Activated T-helper 2 cell treated with anti-CD3 and anti-CD28 coated beads, Interferon-gamma antibody, Interleukin-2, Interleukin-4, amounts not matched to agents 10 μg/mL and 5 μg/mL and 100 μg/mL, durations not matched to agents 14 hours and 24 hours and 36 hours (primary cell): ENCODE measurements at regions not wholly inside any gene's neighbourhood (a gene's known extent, or its start where the extent isn't known, plus 50 kb on each side); places are given as distances from the start of the nearest gene placed in this dataset.

ENCODE experiments used
- DNase-seq: peaks from one replicate; pipeline ENCODE4 v3.0.0; 2021; ENCODE audit warnings: low spot score
- H3K27ac Mint-ChIP-seq: one replicate; pipeline ENCODE4 v1.8.0; 2021; ENCODE audit warnings: mixed read lengths
- H3K27me3 Mint-ChIP-seq: one replicate; pipeline ENCODE4 v1.8.0; 2021; ENCODE audit warnings: low read depth, mixed read lengths
- H3K36me3 Mint-ChIP-seq: one replicate; pipeline ENCODE4 v1.8.0; 2021; ENCODE audit warnings: low read depth, mixed read lengths
- H3K4me1 Mint-ChIP-seq: one replicate; pipeline ENCODE4 v1.8.0; 2021; ENCODE audit warnings: low read depth, mixed read lengths
- H3K4me3 Mint-ChIP-seq: one replicate; pipeline ENCODE4 v1.8.0; 2021; ENCODE audit warnings: low read depth, mild to moderate bottlenecking, moderate library complexity, mixed read lengths
- H3K9me3 Mint-ChIP-seq: one replicate; pipeline ENCODE4 v1.8.0; 2021; ENCODE audit warnings: mixed read lengths
- intact Hi-C: fragments of 100-400 bp; cut with micrococcal nuclease; formaldehyde crosslinking; loops from one replicate; pipeline ENCODE4 v1.15.1; 2023

GRCh38 chr10:85188770-85189484, 860.5 kb downstream of the CCSER2 start:
- H3K27me3 Mint-ChIP-seq, result no peaks in the 10 kb centered on the region

DNA sequence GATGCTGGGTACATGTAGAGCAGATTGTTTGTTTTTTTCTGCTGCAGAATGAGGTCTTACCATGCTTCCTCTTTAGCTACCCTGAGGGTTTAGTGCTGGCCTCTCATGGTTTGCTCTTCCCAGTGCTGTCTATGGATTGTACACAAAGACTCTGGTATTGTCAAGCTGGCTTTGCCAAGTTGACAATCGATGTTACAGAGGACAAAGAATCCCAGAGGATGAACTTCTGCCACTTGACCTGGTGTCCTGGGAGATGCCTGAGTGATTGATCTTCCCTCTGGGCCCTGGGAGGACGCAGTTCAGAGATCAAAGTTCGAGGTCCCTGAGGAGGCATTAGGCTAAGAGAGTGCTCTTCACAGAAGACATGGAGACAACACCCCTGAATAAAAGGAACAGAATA, 865.4 kb downstream of the CCSER2 start:
- Mint-ChIP-seq H3K9me3 (no peaks in the 10 kb centered on the region), H3K36me3 (no peaks in the 10 kb centered on the region), H3K27ac (no peak overlapping the region), H3K27me3 (no peaks in the 10 kb centered on the region), H3K4me1 (no peaks in the 10 kb centered on the region), H3K4me3 (no peak overlapping the region)
- no peak for DNase-seq
- intact Hi-C loops, result no loop called here

More at GRCh38 chr10:85188770-85189484, 860.5 kb downstream of the CCSER2 start:
- no peak overlapping the region for H3K4me3 Mint-ChIP-seq
- no peaks in the 10 kb centered on the region for H3K4me1 Mint-ChIP-seq
- peaks cover 3% of the 10 kb centered on the region for H3K9me3 Mint-ChIP-seq
- no peaks in the 10 kb centered on the region for H3K36me3 Mint-ChIP-seq
- H3K27ac Mint-ChIP-seq, result no peak overlapping the region
- DNase-seq, result no peak
- intact Hi-C loops, result no loop called here

DNA sequence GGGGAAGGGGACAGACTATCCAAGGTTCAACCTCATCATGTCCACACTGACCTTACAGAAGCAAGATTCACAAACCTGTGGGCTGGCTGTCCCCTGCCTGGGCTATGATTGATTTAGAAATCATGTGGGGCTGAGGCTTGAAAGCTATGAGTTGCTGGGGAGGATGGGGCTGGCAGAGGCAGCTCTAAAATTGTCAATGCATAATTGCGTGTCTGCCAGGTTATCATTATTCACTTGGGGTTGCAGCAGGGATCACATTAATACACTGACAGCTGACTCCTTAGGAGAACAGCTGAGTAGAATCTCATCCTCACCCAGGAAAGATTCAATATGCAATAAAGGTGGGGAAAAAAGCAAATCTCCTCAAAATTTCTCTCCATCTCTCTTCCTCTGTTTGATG, 866.3 kb downstream of the CCSER2 start:
- Mint-ChIP-seq H3K27me3 (no peaks in the 10 kb centered on the region), H3K9me3 (no peaks in the 10 kb centered on the region), H3K4me1 (no peaks in the 10 kb centered on the region), H3K36me3 (no peaks in the 10 kb centered on the region), H3K27ac (no peak overlapping the region), H3K4me3 (no peak overlapping the region)
- DNase-seq, result no peak
- intact Hi-C loops, result no loop called here

DNA sequence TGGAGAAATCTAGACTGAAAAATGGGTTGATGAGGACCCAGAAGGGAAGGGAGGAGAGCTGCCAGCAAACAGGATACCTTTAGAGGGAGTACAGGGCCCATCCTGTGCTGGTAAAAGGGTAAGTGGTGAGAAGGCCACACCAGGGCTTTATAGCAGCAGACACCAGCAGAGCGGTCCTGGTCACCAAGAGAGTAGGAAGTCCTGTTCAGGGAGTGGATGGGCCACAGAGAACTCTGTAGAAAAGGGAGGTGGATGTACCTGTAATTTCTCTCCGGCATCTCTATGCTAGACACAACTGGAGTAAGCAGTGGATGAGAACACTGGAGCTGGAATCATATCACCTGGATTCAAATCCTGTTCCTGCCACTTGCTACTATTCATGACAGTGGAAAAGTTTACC, 867.2 kb downstream of the CCSER2 start:
- Mint-ChIP-seq H3K9me3 (no peaks in the 10 kb centered on the region), H3K4me1 (no peaks in the 10 kb centered on the region), H3K27ac (no peak overlapping the region), H3K27me3 (no peaks in the 10 kb centered on the region), H3K4me3 (no peak overlapping the region), H3K36me3 (no peaks in the 10 kb centered on the region)
- no peak for DNase-seq
- intact Hi-C loops, result no loop called here

DNA sequence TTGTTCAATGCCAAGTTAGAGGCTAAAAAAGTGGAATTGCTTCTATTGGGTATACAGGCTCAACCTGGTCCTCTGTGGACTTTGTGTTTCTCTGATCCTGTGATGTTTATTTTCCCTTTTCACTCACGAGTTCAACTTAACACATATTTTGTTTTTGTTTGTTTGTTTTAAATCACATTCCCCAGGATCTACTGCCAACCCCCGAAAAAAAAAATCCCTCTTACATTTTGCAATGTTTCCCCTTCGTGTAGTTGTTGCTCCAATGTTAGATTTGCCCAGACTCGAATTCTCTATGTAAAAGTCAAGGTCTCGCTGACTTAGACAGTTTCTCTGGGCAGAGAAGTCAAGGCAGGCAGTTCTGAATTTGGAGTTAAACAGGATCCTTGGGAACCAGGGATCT, 876.4 kb downstream of the CCSER2 start:
- no peak overlapping the region for H3K4me3 Mint-ChIP-seq
- intact Hi-C loops, result no loop called here
- no peak overlapping the region for H3K27ac Mint-ChIP-seq
- H3K9me3 Mint-ChIP-seq, result no peaks in the 10 kb centered on the region
- no peak for DNase-seq
- H3K4me1 Mint-ChIP-seq, result no peaks in the 10 kb centered on the region
- H3K36me3 Mint-ChIP-seq, result no peaks in the 10 kb centered on the region
- no peaks in the 10 kb centered on the region for H3K27me3 Mint-ChIP-seq

GRCh38 chr10:85212526-85212925, 884.1 kb downstream of the CCSER2 start:
- H3K9me3 Mint-ChIP-seq, result no peaks in the 10 kb centered on the region
- intact Hi-C loops, result no loop called here
- no peak overlapping the region for H3K27ac Mint-ChIP-seq
- no peak for DNase-seq
- H3K27me3 Mint-ChIP-seq, result no peaks in the 10 kb centered on the region
- no peaks in the 10 kb centered on the region for H3K36me3 Mint-ChIP-seq
- H3K4me1 Mint-ChIP-seq, result no peaks in the 10 kb centered on the region
- no peak overlapping the region for H3K4me3 Mint-ChIP-seq

- Mint-ChIP-seq H3K4me1 (no peaks in the 10 kb centered on the region), H3K9me3 (no peaks in the 10 kb centered on the region), H3K27ac (no peak overlapping the region), H3K4me3 (no peak overlapping the region), H3K27me3 (no peaks in the 10 kb centered on the region), H3K36me3 (no peaks in the 10 kb centered on the region)
- intact Hi-C loops, result no loop called here
- DNase-seq, result no peak
Measured at GRCh38 chr10:85213493-85213892, 885.1 kb downstream of the CCSER2 start.

- no peaks in the 10 kb centered on the region for H3K27me3 Mint-ChIP-seq
- intact Hi-C loops, result no loop called here
Measured at GRCh38 chr10:85222300-85222699, 893.9 kb downstream of the CCSER2 start.

DNA sequence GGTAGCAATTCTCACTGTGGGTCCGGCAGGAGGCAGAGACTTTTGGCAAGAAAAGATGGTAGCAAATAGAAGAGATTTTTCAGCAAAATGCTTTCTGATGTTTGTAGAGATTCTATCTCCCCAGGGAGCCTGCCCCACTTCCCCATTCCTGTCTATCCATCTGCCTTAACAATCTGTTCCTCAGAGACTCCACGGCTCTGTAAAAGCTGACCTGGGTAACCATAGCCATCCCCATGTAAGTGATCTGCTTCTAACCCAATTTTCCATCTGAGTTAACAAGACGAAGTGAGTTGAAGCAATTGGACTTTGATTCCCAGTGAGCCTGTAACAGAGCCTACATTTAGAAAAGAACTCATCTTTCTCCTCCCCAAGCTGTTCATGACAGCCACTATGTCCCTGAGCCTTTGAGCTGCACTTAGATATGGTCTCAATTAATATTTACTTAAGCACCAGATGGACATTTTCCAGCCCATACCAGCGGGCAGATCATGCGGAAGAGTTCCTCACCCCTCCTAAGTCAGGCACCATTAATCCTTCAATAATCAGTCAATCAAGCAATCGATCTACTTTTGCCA, 896.1 kb downstream of the CCSER2 start:
- Mint-ChIP-seq H3K9me3 (no peaks in the 10 kb centered on the region), H3K27ac (no peak overlapping the region), H3K4me3 (no peak overlapping the region), H3K4me1 (no peaks in the 10 kb centered on the region), H3K27me3 (no peaks in the 10 kb centered on the region), H3K36me3 (no peaks in the 10 kb centered on the region)
- intact Hi-C loops, result no loop called here
- DNase-seq, result no peak

More at GRCh38 chr10:85222300-85222699, 893.9 kb downstream of the CCSER2 start:
- no peaks in the 10 kb centered on the region for H3K4me1 Mint-ChIP-seq
- DNase-seq, result no peak
- H3K36me3 Mint-ChIP-seq, result no peaks in the 10 kb centered on the region
- no peak overlapping the region for H3K4me3 Mint-ChIP-seq
- no peaks in the 10 kb centered on the region for H3K9me3 Mint-ChIP-seq
- H3K27ac Mint-ChIP-seq, result no peak overlapping the region

DNA sequence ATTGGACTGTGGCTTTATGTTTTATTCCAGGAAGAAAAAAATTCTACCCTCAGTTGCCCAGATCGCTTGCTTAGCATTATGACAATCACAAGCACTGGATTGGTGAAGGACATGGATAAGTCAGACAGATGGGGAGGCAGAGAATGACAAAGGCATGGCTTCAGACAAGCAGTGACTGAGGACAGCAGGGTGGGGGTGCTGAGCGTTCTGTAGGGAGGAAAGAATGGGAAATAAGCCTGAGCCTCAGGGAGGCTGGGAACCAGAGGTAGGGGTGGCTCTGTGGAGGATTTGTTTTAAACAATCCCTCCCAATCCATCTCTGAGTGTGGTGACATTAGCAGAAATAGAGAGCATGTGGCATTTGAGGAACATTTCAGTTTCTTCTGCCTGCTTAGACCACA, 896.9 kb downstream of the CCSER2 start:
- Mint-ChIP-seq H3K27me3 (no peaks in the 10 kb centered on the region), H3K4me1 (no peaks in the 10 kb centered on the region), H3K9me3 (no peaks in the 10 kb centered on the region), H3K36me3 (no peaks in the 10 kb centered on the region), H3K4me3 (no peak overlapping the region), H3K27ac (no peak overlapping the region)
- intact Hi-C loops, result no loop called here
- DNase-seq, result no peak

- no peak overlapping the region for H3K27ac Mint-ChIP-seq
- intact Hi-C loops, result no loop called here
Measured at GRCh38 chr10:85226596-85226995, 898.2 kb downstream of the CCSER2 start.

DNA sequence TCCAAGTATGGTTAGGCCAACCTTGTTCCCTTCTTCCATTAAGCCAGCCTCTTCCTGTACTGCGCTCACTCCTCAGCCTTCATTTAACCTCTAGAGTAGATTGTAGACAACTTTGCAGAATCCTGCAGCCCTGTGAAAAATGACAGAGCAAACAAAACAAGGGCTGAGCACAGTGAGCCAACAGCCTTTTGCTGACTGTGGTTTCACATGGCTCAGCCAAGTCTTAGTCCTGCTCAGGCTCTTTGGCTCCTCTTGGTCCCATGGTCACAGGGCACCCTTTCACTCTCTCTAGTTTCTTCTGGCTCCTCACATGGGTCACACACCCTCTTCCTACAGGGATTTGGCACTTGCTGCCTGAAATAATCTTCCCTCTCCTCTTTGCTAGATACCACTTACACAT, 900.3 kb downstream of the CCSER2 start:
- Mint-ChIP-seq H3K4me1 (no peaks in the 10 kb centered on the region), H3K9me3 (no peaks in the 10 kb centered on the region), H3K27ac (no peak overlapping the region), H3K4me3 (no peak overlapping the region), H3K27me3 (no peaks in the 10 kb centered on the region), H3K36me3 (no peaks in the 10 kb centered on the region)
- DNase-seq, result no peak
- intact Hi-C loops, result no loop called here

More at GRCh38 chr10:85226596-85226995, 898.2 kb downstream of the CCSER2 start:
- DNase-seq, result no peak
- Mint-ChIP-seq H3K4me1 (no peaks in the 10 kb centered on the region), H3K36me3 (no peaks in the 10 kb centered on the region), H3K27me3 (no peaks in the 10 kb centered on the region), H3K4me3 (no peak overlapping the region), H3K9me3 (no peaks in the 10 kb centered on the region)

DNA sequence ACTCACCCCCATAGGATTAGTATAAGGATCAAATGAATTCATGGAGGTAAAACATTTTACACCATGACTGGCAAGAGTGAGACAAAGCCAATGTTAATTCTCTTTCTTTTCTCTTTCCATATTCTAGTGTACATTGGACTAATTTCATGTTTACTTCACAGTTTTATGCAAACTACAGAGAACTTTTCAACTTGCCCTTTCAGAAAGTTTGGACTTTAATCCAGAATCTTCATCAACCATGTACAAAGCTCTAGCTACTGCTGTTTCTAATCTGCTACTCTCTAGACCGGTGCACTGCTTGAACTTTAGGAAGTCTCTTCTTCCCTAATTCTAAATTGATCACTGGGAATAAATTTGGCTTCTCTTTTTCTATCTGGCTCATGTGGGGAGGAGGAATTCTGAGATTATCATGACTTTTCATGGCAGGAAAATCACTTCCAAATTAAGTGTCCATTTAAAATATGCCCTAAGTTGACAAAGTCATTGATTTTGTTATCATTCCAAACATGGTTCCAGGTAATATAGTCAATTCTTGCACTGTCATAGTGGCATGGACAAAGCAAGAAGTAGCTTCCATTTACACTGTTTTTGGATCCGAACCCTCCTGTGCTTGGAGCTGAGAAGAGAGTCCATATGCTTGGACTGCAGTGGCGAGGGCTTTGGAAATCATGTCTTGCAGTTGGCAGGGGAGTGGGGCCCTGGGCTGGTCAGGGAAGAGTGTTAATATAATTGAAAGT, 903.3 kb downstream of the CCSER2 start:
- intact Hi-C loops, result no loop called here
- no peaks in the 10 kb centered on the region for H3K36me3 Mint-ChIP-seq
- H3K27me3 Mint-ChIP-seq, result no peaks in the 10 kb centered on the region
- H3K4me3 Mint-ChIP-seq, result no peak overlapping the region
- H3K27ac Mint-ChIP-seq, result no peak overlapping the region
- no peak for DNase-seq
- no peaks in the 10 kb centered on the region for H3K9me3 Mint-ChIP-seq
- H3K4me1 Mint-ChIP-seq, result no peaks in the 10 kb centered on the region
